ENCODE measurements at regions not wholly inside any gene's neighbourhood (a gene's known extent, or its start where the extent isn't known, plus 50 kb on each side); places are given as distances from the start of the nearest gene placed in this dataset.

DNA sequence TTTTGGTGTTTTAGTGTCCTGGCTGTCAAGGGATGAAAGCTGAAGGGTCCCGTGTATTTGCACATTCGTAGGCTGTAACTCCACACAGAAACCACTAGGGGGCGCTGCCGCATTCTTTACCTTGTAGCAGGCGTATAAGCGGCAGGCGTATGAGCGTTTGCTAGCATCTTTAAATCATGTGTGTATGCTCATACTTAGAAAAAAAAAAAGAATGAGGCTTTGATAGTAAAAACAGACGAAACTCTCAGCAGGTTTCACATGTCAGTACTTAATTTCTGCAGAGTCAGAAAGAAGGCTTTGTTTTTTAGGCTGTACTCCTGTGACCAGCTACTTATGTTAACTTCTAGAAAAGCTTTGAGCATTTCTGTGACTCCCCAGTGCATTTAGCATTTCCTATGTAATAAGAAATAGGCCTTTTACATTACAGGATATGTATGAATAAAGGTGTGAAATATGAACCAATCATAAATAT lies 218.8 kb upstream of the ADAMTSL1 start:
- TF ChIP-seq POLR2A (IDR thresholded peaks at IDR 0.05; ENCODE audit: low read length): no peak
- no peak for TF ChIP-seq GATA1 (IDR thresholded peaks at IDR 0.05; ENCODE audit: low read depth, low read length)

Data from erythroblast (primary cell).